ENCODE measurements at regions not wholly inside any gene's neighbourhood (a gene's known extent, or its start where the extent isn't known, plus 50 kb on each side); places are given as distances from the start of the nearest gene placed in this dataset.

DNA sequence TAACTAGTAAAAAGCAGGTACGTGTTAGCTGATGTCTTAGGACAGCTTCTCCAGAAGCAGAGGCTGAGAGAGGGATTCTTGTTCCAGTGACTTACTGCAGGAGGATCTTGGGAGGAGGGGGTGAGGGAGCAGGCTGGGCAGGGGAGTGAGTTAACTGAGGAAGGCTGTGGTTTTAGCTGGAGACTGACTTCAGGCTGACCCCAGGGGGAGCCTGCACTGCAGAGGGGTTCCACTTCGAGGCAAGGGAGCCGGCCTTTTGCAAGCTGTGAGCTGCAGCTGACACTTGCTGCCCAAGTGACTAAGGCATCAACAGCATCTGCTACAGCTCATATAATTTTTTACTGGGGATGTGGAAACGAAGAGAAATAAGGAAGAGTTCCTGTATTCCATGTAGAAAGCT is 50.4 kb upstream of the SOD1 start:
- Mint-ChIP-seq H3K4me3 (ENCODE audit: low read depth) (no peak overlapping the region), H3K27me3 (peaks cover 3% of the 10 kb centered on the region), H3K36me3 (ENCODE audit: insufficient read depth) (no peaks in the 10 kb centered on the region), H3K9me3 (ENCODE audit: low read depth) (no peaks in the 10 kb centered on the region), H3K27ac (peak overlapping the region; percentile 63), H3K4me1 (ENCODE audit: low read depth) (no peaks in the 10 kb centered on the region)
- TF ChIP-seq, protein P1, sequence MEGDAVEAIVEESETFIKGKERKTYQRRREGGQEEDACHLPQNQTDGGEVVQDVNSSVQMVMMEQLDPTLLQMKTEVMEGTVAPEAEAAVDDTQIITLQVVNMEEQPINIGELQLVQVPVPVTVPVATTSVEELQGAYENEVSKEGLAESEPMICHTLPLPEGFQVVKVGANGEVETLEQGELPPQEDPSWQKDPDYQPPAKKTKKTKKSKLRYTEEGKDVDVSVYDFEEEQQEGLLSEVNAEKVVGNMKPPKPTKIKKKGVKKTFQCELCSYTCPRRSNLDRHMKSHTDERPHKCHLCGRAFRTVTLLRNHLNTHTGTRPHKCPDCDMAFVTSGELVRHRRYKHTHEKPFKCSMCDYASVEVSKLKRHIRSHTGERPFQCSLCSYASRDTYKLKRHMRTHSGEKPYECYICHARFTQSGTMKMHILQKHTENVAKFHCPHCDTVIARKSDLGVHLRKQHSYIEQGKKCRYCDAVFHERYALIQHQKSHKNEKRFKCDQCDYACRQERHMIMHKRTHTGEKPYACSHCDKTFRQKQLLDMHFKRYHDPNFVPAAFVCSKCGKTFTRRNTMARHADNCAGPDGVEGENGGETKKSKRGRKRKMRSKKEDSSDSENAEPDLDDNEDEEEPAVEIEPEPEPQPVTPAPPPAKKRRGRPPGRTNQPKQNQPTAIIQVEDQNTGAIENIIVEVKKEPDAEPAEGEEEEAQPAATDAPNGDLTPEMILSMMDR (IDR thresholded peaks at IDR 0.05; ENCODE audit: unreplicated experiment) = no peak
- DNase-seq (ENCODE audit: low spot score, unreplicated experiment) = no peak

DNA sequence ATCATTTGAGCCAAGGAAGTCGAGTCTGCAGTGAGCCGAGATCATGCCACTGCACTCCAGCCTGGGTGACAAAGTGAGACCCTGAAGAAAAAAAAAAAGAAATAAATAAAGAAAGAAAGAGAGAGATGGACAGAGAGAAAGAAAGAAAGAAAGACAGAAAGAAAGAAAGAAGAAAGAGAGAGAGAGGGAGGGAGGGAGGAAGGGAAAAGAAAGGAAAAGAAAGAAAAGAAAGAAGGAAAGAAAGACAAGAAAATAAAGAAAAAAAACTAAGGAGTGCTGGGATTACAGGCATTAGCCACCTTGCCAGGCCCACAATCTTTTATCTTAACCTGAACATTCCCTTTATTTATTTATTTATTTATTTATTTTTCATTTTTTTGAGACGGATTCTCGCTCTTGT is 51.7 kb upstream of the SOD1 start:
- Mint-ChIP-seq H3K4me1 (ENCODE audit: low read depth) (no peaks in the 10 kb centered on the region), H3K27me3 (peaks cover 3% of the 10 kb centered on the region), H3K36me3 (ENCODE audit: insufficient read depth) (no peaks in the 10 kb centered on the region), H3K27ac (no peak overlapping the region), H3K4me3 (ENCODE audit: low read depth) (no peak overlapping the region), H3K9me3 (ENCODE audit: low read depth) (no peaks in the 10 kb centered on the region)
- TF ChIP-seq, protein P1 (IDR thresholded peaks at IDR 0.05; ENCODE audit: unreplicated experiment) = no peak
- DNase-seq (ENCODE audit: low spot score, unreplicated experiment) = no peak

DNA sequence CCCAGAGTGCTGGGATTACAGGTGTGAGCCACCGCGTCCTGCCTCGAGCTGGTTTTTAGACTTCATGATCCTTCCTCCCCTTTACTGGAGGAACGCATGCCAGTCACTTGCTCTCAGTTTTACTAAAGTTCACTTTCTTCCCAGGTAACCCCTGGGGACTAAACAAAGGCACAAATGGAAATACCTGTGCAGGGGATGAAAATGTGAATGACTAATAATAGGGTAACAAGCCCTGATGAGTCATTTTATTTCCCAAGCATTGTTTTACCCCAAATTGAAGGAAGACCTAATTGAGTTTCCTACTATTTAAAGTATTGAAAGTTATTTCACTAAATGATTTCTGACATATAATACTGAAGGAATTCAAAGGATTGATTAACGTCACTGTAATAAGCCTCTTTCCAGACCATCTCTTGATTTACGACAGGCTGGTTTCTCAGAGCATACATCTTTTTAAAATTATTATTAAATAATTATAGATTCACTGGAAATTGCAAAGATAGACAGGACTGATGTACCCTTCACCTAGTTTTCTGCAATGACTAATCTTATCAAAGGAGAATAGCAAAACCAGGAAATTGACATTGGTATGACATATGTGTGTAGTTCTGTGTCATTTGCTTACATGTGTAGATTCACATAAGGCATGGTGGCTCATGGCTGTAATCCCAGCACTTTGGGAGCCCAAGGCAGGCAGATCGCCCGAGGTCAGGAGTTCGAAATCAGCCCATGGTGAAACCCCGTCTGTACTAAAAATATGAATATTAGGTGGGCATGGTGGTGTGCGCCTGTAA is 53.2 kb upstream of the SOD1 start:
- H3K36me3 Mint-ChIP-seq (ENCODE audit: insufficient read depth) = no peaks in the 10 kb centered on the region
- H3K27ac Mint-ChIP-seq = no peak overlapping the region
- TF ChIP-seq, protein P1 (IDR thresholded peaks at IDR 0.05; ENCODE audit: unreplicated experiment) = no peak
- no peaks in the 10 kb centered on the region for H3K27me3 Mint-ChIP-seq
- H3K4me1 Mint-ChIP-seq (ENCODE audit: low read depth) = no peaks in the 10 kb centered on the region
- no peak for DNase-seq (ENCODE audit: low spot score, unreplicated experiment)
- no peak overlapping the region for H3K4me3 Mint-ChIP-seq (ENCODE audit: low read depth)
- H3K9me3 Mint-ChIP-seq (ENCODE audit: low read depth) = no peaks in the 10 kb centered on the region

DNA sequence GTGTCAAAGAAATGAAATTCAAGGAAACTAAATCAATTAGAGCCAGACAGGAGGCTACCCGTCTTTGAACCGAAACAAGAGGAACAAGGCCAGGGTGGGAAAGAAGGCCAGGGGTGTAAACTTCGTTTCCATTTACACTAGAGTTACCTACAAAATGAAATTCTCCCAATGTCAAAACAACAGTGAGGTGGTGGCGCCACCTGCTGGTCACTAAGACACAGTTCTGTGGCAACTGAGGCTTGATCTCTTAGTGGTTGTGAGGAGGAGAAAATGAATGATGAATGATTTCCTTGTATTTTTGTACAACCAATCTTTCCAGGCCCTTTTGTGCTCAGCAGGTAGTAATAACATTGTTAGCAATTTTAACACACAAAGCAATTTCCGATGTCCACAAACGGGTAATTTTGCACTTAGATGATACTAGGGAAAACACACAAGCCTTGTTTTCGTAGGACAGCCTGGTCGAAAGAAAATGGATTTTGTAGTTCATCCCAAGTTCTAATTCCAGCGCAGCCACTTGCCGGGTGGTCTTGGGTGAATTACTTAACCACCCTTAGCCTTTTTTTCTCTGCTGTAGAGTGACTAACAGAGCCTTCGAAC is 54.8 kb upstream of the SOD1 start:
- Mint-ChIP-seq H3K9me3 (ENCODE audit: low read depth) (no peaks in the 10 kb centered on the region), H3K4me3 (ENCODE audit: low read depth) (no peak overlapping the region), H3K27ac (no peak overlapping the region), H3K27me3 (no peaks in the 10 kb centered on the region), H3K4me1 (ENCODE audit: low read depth) (no peaks in the 10 kb centered on the region), H3K36me3 (ENCODE audit: insufficient read depth) (no peaks in the 10 kb centered on the region)
- TF ChIP-seq, protein P1 (IDR thresholded peaks at IDR 0.05; ENCODE audit: unreplicated experiment) = peak; percentile 94
- peak; percentile 41 for DNase-seq (ENCODE audit: low spot score, unreplicated experiment)

DNA sequence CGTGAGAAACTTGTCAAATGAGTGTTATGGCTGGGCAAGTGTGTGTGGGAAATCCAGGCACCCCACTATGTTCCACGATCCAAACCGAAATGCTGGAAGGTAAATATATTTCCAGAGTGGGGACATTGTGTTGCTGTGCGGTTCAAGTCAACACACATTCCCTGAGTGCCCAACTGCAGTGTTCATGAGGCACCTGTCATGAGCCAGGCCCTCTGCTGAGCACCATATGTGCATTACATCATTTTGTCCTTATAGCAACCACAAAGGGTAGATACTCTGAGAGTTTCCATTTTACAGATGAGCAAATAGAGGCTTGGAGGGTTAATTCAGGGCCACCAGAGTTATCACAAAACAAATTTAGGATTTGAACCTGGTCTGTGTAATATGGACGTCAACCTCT is 59.9 kb upstream of the SOD1 start:
- Mint-ChIP-seq H3K4me3 (ENCODE audit: low read depth) (no peak overlapping the region), H3K27me3 (no peaks in the 10 kb centered on the region), H3K36me3 (ENCODE audit: insufficient read depth) (no peaks in the 10 kb centered on the region), H3K4me1 (ENCODE audit: low read depth) (no peaks in the 10 kb centered on the region), H3K27ac (no peak overlapping the region), H3K9me3 (ENCODE audit: low read depth) (no peaks in the 10 kb centered on the region)
- DNase-seq (ENCODE audit: low spot score, unreplicated experiment) = no peak
- TF ChIP-seq, protein P1 (IDR thresholded peaks at IDR 0.05; ENCODE audit: unreplicated experiment) = no peak

All from progenitor cell of endocrine pancreas (in vitro differentiated cells).